Stimulated activated CD8-positive, alpha-beta memory T cell treated with anti-CD3 and anti-CD28 coated beads, Interleukin-15, amount 100 ng/mL, for 4 hours (primary cell): ENCODE measurements at regions not wholly inside any gene's neighbourhood (a gene's known extent, or its start where the extent isn't known, plus 50 kb on each side); places are given as distances from the start of the nearest gene placed in this dataset.

Source experiments
- DNase-seq, 2 donors: peaks; one replicate each; pipeline ENCODE4 v3.0.0-alpha.2; 2020; ENCODE audit warnings: low read depth in 2 of 2

- DNase-seq = no peak
Observed at GRCh38 chr18:59758106-59758505, 60.9 kb upstream of the CCBE1 start.

- DNase-seq = no peak
Observed at GRCh38 chr18:59752666-59753065, 55.4 kb upstream of the CCBE1 start.

- no peak for DNase-seq
Observed at GRCh38 chr18:59751186-59751585, 54.0 kb upstream of the CCBE1 start.

DNA sequence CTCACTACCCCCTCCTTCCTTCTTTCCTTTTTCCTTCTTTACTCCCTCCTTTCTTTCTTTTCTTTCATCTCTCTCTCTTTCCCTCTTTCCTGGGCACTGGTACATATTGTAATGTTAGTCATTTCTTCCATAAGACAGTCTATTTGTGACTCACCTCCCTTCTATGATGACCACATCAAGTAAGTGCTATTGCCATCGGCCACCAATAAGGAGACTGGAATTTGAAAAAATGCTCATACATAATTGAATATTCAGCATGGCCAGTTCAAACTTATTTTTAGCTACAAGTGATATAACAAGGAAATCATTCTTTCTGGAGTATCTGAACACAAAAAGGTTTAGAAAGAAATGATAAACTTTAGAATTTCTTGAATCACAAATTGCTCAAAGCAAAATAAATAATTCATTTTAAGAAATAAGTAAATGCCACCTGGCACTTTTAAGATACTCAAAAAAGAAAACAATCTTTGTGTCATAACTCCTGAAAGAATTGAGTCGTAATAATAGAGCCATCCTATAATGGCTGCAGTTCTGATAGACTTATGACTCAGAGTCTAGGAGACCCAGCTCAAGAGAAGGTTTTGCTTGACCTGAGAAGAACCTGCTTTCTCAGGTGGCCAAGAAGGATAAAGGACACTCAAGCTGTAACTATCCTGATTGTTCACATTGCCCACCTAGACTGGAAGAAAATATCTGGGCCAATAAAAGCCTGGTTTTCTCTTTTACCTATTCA is 51.6 kb upstream of the CCBE1 start:
- no peak for DNase-seq
